ENCODE measurements at regions not wholly inside any gene's neighbourhood (a gene's known extent, or its start where the extent isn't known, plus 50 kb on each side); places are given as distances from the start of the nearest gene placed in this dataset.

DNA sequence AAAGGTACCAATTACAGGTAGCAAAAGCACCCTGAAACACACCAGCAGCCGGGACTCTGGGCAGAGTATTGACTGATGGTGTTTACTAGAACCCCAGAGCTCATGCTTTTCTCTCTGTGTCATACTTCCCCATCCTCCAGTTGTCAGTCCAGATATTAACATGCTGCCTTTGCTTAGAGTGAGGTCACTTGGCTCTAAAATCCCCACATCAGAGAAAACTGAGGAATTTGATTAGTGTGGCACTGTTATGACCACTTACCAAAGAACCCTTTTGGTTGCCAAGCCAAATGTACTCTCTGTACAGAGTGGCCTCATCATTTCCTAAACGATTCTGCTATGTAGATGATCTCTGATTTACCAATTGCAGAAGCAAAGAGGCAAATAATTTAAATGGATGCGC lies 80.4 kb downstream of the ABCC12 start:
- H3K4me3 ChIP-seq (ENCODE audit: control insufficient read depth in 2 of 3, extremely low read depth in 1 of 3, insufficient read depth in 2 of 3, low read depth in 1 of 3, low read length in 3 of 3) = no peak overlapping the region
- dilution Hi-C loops (cut with MboI; ENCODE audit: extremely low pct_ligation_motif_present, low sequenced_read_pairs) = no loop called here
- peaks cover 7% of the 10 kb centered on the region for H3K27me3 ChIP-seq (ENCODE audit: control insufficient read depth, extremely low read depth, insufficient read depth, low read length)
- no peaks in the 10 kb centered on the region for H3K9me1 ChIP-seq (ENCODE audit: control insufficient read depth, extremely low read depth, insufficient read depth, low read length)
- H2AFZ ChIP-seq (ENCODE audit: control insufficient read depth, low read length) = no peak overlapping the region
- TF ChIP-seq, protein P1, sequence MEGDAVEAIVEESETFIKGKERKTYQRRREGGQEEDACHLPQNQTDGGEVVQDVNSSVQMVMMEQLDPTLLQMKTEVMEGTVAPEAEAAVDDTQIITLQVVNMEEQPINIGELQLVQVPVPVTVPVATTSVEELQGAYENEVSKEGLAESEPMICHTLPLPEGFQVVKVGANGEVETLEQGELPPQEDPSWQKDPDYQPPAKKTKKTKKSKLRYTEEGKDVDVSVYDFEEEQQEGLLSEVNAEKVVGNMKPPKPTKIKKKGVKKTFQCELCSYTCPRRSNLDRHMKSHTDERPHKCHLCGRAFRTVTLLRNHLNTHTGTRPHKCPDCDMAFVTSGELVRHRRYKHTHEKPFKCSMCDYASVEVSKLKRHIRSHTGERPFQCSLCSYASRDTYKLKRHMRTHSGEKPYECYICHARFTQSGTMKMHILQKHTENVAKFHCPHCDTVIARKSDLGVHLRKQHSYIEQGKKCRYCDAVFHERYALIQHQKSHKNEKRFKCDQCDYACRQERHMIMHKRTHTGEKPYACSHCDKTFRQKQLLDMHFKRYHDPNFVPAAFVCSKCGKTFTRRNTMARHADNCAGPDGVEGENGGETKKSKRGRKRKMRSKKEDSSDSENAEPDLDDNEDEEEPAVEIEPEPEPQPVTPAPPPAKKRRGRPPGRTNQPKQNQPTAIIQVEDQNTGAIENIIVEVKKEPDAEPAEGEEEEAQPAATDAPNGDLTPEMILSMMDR (optimal IDR thresholded peaks at IDR 0.05 in 1 of 3, IDR thresholded peaks at IDR 0.05 in 1 of 3, conservative IDR thresholded peaks at IDR 0.05 in 1 of 3; ENCODE audit: extremely low read depth in 1 of 3, insufficient read depth in 2 of 3, low read length in 3 of 3) = no peak
- no peaks in the 10 kb centered on the region for H3K36me3 ChIP-seq (ENCODE audit: control insufficient read depth in 2 of 2, extremely low read depth in 1 of 2, insufficient read depth in 2 of 2, low read length in 2 of 2)
- no peak overlapping the region for H3K27ac ChIP-seq (ENCODE audit: control insufficient read depth, insufficient read depth, low read length)
- H3K79me2 ChIP-seq (ENCODE audit: control insufficient read depth, insufficient read depth, low read length) = no peaks in the 10 kb centered on the region
- no peaks in the 10 kb centered on the region for H3K4me1 ChIP-seq (ENCODE audit: control insufficient read depth, extremely low read depth, insufficient read depth, low read length)
- no peaks in the 10 kb centered on the region for H3K9me3 ChIP-seq (ENCODE audit: control insufficient read depth, low read depth, low read length)
- H3K4me2 ChIP-seq (ENCODE audit: control insufficient read depth, extremely low read depth, insufficient read depth, low read depth, low read length) = no peak overlapping the region
- H3K9ac ChIP-seq (ENCODE audit: control insufficient read depth, extremely low read depth, insufficient read depth, low read length) = no peak overlapping the region
- no peaks in the 10 kb centered on the region for H4K20me1 ChIP-seq (ENCODE audit: control insufficient read depth, extremely low read depth, insufficient read depth, low read length)
- no peak for DNase-seq (ENCODE audit: low read depth, low spot score)
- no peak for FAIRE-seq

DNA sequence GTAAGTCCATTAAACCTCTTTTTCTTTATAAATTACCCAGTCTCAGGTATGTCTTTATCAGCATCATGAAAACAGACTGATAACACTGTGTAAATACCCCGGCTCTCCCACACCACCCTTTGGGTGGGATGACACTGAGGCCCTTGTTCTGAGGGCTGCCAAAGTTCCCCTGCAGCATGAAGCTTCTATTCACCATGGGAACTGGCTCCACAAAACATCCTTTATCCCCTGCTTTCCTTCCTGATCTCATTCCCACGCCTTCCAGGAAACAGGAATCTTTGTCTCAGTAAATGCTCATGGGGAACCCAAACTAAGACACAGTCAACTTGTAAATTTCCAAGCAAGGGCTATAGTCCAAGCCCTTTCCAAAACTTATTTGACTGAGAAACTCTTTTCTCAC lies 88.4 kb downstream of the ABCC12 start:
- H4K20me1 ChIP-seq (ENCODE audit: control insufficient read depth, extremely low read depth, insufficient read depth, low read length) = no peaks in the 10 kb centered on the region
- dilution Hi-C loops (cut with MboI; ENCODE audit: extremely low pct_ligation_motif_present, low sequenced_read_pairs) = no loop called here
- no peaks in the 10 kb centered on the region for H3K36me3 ChIP-seq (ENCODE audit: control insufficient read depth in 2 of 2, extremely low read depth in 1 of 2, insufficient read depth in 2 of 2, low read length in 2 of 2)
- H3K9me3 ChIP-seq (ENCODE audit: control insufficient read depth, low read depth, low read length) = no peaks in the 10 kb centered on the region
- no peak for DNase-seq (ENCODE audit: low read depth, low spot score)
- H3K4me1 ChIP-seq (ENCODE audit: control insufficient read depth, extremely low read depth, insufficient read depth, low read length) = no peaks in the 10 kb centered on the region
- TF ChIP-seq EZH2 (IDR thresholded peaks at IDR 0.05; ENCODE audit: low read length) = no peak
- TF ChIP-seq, protein P1 (optimal IDR thresholded peaks at IDR 0.05 in 1 of 3, IDR thresholded peaks at IDR 0.05 in 1 of 3, conservative IDR thresholded peaks at IDR 0.05 in 1 of 3; ENCODE audit: extremely low read depth in 1 of 3, insufficient read depth in 2 of 3, low read length in 3 of 3) = no peak
- no peak overlapping the region for H2AFZ ChIP-seq (ENCODE audit: control insufficient read depth, low read length)
- H3K9ac ChIP-seq (ENCODE audit: control insufficient read depth, extremely low read depth, insufficient read depth, low read length) = no peak overlapping the region
- H3K4me3 ChIP-seq (ENCODE audit: control insufficient read depth in 2 of 3, extremely low read depth in 1 of 3, insufficient read depth in 2 of 3, low read depth in 1 of 3, low read length in 3 of 3) = no peak overlapping the region
- H3K79me2 ChIP-seq (ENCODE audit: control insufficient read depth, insufficient read depth, low read length) = no peaks in the 10 kb centered on the region
- peaks cover 7% of the 10 kb centered on the region for H3K27me3 ChIP-seq (ENCODE audit: control insufficient read depth, extremely low read depth, insufficient read depth, low read length)
- no peak overlapping the region for H3K27ac ChIP-seq (ENCODE audit: control insufficient read depth, insufficient read depth, low read length)
- no peak for FAIRE-seq
- H3K9me1 ChIP-seq (ENCODE audit: control insufficient read depth, extremely low read depth, insufficient read depth, low read length) = no peaks in the 10 kb centered on the region
- no peak overlapping the region for H3K4me2 ChIP-seq (ENCODE audit: control insufficient read depth, extremely low read depth, insufficient read depth, low read depth, low read length)
